ENCODE measurements at regions not wholly inside any gene's neighbourhood (a gene's known extent, or its start where the extent isn't known, plus 50 kb on each side); places are given as distances from the start of the nearest gene placed in this dataset.

DNA sequence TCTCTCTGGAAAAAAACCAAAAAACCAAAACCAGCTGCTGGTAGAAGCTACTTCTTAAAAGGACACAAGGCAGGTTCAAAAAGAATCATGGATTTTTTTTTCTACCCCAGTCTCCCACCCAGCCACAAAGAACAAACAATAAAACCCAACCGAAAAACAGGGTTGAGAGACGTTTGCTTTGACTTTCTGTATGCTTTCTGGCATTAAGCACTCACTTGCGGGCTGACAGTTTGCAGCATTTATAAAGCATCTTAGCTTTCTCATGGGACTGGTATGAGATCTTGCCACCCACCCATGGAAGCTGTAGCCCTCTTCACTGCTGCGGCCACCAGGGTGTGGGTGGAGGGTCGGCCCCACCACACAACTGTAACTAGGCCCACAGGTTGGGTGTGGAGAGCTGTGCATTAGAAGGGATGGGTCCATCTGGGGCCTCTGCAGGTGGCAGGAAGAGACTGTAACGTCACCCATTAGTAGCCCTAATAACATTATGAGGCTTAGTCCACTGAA lies 165.7 kb downstream of the RHOU start:
- TF ChIP-seq, protein P1, sequence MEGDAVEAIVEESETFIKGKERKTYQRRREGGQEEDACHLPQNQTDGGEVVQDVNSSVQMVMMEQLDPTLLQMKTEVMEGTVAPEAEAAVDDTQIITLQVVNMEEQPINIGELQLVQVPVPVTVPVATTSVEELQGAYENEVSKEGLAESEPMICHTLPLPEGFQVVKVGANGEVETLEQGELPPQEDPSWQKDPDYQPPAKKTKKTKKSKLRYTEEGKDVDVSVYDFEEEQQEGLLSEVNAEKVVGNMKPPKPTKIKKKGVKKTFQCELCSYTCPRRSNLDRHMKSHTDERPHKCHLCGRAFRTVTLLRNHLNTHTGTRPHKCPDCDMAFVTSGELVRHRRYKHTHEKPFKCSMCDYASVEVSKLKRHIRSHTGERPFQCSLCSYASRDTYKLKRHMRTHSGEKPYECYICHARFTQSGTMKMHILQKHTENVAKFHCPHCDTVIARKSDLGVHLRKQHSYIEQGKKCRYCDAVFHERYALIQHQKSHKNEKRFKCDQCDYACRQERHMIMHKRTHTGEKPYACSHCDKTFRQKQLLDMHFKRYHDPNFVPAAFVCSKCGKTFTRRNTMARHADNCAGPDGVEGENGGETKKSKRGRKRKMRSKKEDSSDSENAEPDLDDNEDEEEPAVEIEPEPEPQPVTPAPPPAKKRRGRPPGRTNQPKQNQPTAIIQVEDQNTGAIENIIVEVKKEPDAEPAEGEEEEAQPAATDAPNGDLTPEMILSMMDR (conservative IDR thresholded peaks at IDR 0.05; ENCODE audit: low read depth, low read length) = no peak
- DNase-seq (ENCODE audit: low read depth) = no peak
- no peak overlapping the region for H3K4me3 ChIP-seq (ENCODE audit: low read depth, low read length)

DNA sequence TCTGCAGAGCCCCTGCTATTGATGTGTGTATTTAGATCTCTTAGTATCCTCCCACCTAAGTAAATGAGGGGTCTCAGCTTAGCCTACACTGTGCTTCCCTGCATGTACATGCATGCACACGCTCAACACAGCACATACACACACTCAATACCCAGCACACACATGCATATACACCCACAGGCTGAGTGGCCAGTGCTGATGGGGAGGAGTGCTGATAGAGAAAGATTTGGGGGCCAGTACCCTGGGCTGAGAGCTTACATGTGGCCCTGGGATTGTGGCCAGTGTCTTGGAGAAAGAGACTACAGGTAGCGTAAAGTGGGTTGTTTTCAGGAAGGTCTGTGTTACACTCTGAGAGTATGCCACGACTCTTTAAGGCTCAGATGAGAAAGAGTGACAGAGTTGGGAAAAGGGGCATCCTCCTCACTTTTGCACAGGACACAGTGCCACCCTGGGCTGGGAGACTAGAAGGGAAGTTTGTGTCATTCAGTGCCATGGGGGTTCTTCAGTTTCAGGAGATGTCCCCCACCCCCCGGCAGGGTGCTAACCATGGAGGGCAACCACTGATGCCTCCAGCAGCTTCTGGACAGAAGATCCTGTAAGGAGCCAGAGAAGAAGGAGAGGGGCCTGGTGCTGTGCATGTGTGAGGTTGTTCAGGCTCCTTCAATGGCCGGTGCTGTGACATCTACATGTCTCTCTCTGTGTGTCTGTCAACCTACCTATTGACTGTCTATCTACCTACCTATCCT lies 166.8 kb downstream of the RHOU start:
- TF ChIP-seq, protein P1 (conservative IDR thresholded peaks at IDR 0.05; ENCODE audit: low read depth, low read length) = no peak
- no peak overlapping the region for H3K4me3 ChIP-seq (ENCODE audit: low read depth, low read length)
- DNase-seq (ENCODE audit: low read depth) = no peak

DNA sequence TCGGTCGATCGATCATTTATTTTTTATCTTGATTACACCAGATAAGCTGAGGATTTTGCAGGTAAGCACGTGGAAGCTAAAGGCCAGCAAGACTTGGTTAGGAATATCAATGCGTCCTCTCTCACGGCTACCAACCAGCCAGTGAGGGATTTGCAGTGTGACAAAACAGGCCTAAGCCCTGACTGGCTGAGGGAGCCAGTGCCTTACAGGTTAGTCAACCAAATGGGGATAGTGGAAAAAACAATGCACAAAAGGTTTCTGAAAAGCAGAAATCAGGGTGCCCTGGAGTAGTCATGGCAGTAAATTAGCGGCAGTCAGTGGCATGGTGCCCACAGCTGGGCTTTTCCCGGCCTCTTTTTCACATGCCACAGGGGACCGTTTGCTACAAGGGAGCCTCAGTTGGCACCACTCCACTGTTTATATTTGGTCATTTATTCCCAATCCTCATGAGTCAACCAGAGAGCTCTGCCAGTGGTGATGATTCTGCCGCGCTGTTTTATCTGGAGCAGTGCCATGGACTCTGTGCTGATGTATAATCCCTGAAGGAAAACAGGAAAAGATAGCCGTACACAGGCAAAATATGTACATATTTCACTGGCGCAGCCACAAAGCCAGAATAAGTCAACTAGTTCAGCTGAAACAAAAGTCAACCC lies 167.6 kb downstream of the RHOU start:
- peak overlapping the region; percentile 9 for H3K4me3 ChIP-seq (ENCODE audit: low read depth, low read length)
- DNase-seq (ENCODE audit: low read depth) = peak; percentile 88
- TF ChIP-seq, protein P1 (conservative IDR thresholded peaks at IDR 0.05; ENCODE audit: low read depth, low read length) = no peak

DNA sequence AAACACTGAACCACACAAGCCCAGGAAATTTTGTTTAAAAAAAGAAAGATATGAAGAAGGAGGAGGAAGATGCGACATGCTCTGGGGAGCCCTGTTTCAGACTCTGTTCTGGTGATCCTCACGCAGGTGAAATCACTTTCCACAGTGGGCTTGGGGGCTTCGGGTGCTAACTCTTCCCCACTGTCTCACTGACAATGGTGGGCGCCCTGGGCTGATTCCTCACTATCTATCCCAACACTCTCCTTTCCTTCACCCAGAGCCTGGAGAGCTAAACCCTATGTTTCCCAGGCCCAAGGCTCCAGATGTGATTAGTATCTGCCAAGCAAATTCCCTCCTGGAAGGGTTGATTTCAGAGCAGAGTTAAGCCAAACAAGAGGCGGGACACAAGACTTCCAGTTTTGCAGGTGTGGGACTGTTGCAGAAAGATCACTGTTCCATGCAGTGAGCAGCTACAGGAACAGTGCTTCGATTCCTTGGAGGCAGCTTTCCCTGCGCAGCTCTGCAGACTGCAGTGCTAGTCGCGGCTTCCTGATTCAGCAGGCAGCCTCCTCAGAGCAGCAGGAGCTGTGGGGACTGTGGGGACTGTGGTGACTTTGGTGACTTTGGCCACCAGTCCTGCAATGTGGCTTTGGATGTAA lies 168.3 kb downstream of the RHOU start:
- H3K4me3 ChIP-seq (ENCODE audit: low read depth, low read length) = peak overlapping the region; percentile 9
- TF ChIP-seq, protein P1 (conservative IDR thresholded peaks at IDR 0.05; ENCODE audit: low read depth, low read length) = no peak
- peak; percentile 31 for DNase-seq (ENCODE audit: low read depth)

DNA sequence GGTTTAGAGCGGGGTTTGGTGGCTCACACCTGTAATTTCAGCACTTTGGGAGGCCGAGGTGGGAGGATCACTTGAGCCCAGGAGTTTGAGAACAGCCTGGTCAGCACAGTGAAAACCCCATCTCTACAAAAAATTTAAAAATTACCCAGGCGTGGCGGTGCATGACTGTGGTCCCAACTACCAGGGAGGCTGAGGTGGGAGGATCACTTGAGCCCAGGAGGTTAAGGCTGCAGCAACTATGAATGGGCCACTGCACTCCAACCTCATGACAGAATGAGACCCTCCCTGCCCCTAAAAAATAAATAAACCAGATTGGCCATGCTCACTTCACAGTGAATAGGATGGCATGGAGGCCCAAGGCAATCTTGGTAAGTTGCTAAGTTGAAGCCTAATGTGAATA lies 168.9 kb downstream of the RHOU start:
- no peak overlapping the region for H3K4me3 ChIP-seq (ENCODE audit: low read depth, low read length)
- TF ChIP-seq, protein P1 (conservative IDR thresholded peaks at IDR 0.05; ENCODE audit: low read depth, low read length) = no peak
- DNase-seq (ENCODE audit: low read depth) = no peak

DNA sequence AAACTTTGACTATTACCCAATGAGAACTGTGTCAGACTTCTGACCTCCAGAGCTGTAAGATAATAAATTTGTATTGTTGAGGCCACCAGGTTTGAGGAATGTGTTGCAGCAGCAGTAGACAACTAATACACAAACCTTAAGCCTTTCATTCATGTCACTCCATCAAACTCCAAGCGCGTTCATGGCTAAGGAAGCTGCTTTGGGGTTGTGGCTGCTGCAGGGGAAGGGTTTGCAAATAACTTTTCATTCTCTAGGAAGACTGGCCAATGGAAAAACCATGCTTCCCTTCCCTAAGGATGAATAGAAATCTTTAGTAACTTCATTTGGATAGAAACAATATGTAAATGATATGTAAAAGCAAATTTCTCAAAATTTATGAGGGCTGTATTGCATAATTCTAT lies 170.4 kb downstream of the RHOU start:
- TF ChIP-seq, protein P1 (conservative IDR thresholded peaks at IDR 0.05; ENCODE audit: low read depth, low read length) = no peak
- DNase-seq (ENCODE audit: low read depth) = no peak
- no peak overlapping the region for H3K4me3 ChIP-seq (ENCODE audit: low read depth, low read length)
